Activated naive CD8-positive, alpha-beta T cell treated with anti-CD3 and anti-CD28 coated beads, Interleukin-2, amount 50 U/mL, for 16 hours (primary cell): ENCODE measurements at regions not wholly inside any gene's neighbourhood (a gene's known extent, or its start where the extent isn't known, plus 50 kb on each side); places are given as distances from the start of the nearest gene placed in this dataset.
A peak's percentile ranks its signal among the peaks of the same experiment; 100 is the strongest.

Experiments used
- DNase-seq: peaks from one replicate; pipeline ENCODE4 v3.0.0-alpha.2; 2020; ENCODE audit warnings: low read depth, low spot score

GRCh38 chr5:65068410-65068809 is 299.7 kb downstream of the CWC27 start:
- no peak for DNase-seq

- DNase-seq: no peak
These were observed 301.3 kb downstream of the CWC27 start for GRCh38 chr5:65070026-65070425.

DNA sequence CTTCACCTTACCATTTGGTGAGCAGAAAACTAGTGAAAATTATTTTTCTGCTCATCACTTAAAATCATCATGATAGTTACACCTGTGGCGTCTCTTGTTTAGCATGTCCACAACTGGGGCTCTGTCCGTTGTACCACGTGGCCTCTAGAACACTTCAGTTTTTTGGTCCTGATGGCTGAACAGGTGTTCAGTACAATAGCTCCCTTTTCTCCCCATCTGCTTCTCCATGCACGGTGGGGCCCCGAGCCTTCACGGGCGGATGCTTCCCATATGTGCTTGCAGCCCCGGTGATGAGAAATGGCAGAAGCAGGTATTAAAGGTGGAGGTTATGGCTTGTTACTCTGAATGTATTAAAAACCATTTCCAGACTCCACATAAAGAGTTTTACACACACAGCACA is 304.1 kb downstream of the CWC27 start:
- no peak for DNase-seq

GRCh38 chr5:65073250-65073661 is 304.5 kb downstream of the CWC27 start:
- DNase-seq: no peak

GRCh38 chr5:65075623-65076250 is 307.0 kb downstream of the CWC27 start:
- DNase-seq: no peak

DNA sequence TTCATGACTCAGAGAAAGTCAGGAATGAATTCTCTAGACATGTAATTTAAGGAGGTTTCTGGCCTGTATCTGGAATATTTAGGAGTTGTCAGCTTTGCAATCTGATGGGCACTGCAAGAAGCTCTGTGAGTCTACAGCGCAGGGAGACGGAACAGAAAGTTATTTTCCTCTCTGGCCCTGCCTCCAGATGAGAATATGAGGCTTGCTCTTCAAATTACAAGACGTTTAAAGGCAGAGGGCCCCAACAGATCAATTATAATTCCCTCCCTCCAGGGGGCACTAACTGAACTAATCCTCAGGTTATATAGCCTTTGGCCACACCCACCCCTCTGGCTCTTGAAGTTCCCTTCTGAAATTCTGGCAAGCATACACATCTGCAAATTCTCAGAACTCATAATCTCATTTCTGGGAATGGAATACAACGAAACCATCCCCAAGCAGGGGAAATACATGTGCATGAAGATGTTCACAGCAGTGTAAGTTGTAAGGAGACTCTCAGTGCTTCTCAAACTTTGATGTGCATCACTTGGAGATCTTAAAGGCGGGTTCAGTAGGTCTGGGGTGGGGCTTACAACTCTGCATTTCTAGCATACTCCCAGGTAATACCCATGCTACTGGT is 307.6 kb downstream of the CWC27 start:
- peak; percentile 30 for DNase-seq

- no peak for DNase-seq
These were observed 308.9 kb downstream of the CWC27 start for GRCh38 chr5:65077653-65078052.

DNA sequence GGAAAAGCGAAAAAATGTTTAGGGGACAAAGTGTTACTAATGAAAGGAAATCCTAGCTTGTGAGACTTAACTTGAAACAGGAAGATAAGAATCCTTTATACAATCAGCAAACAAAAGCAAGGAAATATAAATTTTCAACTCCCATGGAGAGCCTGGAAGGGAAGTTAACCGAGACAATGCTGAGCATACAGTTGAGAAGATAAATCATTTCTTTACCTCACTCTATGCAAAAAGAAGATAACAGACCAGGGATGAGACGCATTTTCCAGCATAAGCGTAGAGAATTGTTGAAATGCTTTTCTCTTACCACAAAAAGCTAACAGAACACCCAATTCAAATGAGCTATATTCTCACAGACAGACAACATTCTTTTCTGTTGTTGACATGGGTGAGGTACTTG is 309.6 kb downstream of the CWC27 start:
- no peak for DNase-seq

DNA sequence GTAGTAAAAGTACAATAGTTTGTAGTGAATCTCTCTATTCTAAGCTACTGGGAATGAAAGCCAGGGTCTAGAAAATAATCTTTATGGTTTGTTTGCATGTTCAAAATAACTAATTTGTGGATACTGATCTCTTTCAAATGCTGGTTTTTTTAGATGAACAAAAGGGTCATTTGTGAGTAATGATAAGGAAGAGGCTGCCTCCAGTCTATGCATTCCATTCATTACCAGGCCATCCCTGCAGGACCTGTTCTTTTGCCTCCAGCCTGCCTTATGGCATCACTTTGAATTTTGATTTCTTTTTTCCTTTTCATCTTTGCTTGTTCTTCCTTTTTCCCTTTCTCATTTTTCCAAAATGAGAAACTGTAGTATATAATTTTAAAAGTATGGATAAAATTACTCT is 312.3 kb downstream of the CWC27 start:
- no peak for DNase-seq

- DNase-seq: no peak
These were observed 316.2 kb downstream of the CWC27 start for GRCh38 chr5:65084795-65085515.

DNA sequence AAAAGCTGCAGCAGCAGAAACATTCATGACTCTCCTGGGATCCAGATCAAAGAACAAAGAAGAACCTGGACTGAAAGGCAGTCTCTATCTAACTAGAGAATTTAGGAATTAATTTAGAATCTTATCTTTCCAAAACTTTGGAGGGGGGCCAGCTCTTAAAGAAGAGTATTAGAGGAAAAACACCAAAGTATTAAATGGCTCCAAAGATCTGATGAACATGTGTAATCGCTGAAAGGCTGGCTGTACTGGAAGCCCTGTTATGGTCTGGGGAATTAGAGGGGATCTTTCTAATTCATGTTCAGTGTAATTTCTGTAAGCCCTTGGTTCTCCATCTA is 316.8 kb downstream of the CWC27 start:
- no peak for DNase-seq

- DNase-seq: no peak
These were observed 317.6 kb downstream of the CWC27 start for GRCh38 chr5:65086234-65086890.

- DNase-seq: no peak
These were observed 318.4 kb downstream of the CWC27 start for GRCh38 chr5:65087154-65087553.

GRCh38 chr5:65094279-65094678 is 325.5 kb downstream of the CWC27 start:
- no peak for DNase-seq

- DNase-seq: no peak
These were observed 329.7 kb downstream of the CWC27 start for GRCh38 chr5:65098393-65098792.
